ENCODE measurements at regions not wholly inside any gene's neighbourhood (a gene's known extent, or its start where the extent isn't known, plus 50 kb on each side); places are given as distances from the start of the nearest gene placed in this dataset.

GRCh38 chr20:57884956-57885355 lies 175.1 kb upstream of the PMEPA1 start:
- Histone ChIP-seq H3K9ac (replicated peaks; ENCODE audit: extremely low read depth, insufficient read depth, low read length) (no peak overlapping the region), H3K36me3 (ENCODE audit: control insufficient read depth in 2 of 2, extremely low read depth in 1 of 2, insufficient read depth in 2 of 2, low read length in 2 of 2) (no peaks in the 10 kb centered on the region), H3K9me1 (replicated peaks; ENCODE audit: control insufficient read depth, extremely low read depth, insufficient read depth, low read length) (no peaks in the 10 kb centered on the region), H3K9me3 (replicated peaks; ENCODE audit: control insufficient read depth, insufficient read depth, low read length) (no peaks in the 10 kb centered on the region), H4K20me1 (replicated peaks; ENCODE audit: control insufficient read depth, extremely low read depth, insufficient read depth, low read length) (no peaks in the 10 kb centered on the region), H3K79me2 (ENCODE audit: control insufficient read depth, insufficient read depth, low read length) (no peaks in the 10 kb centered on the region), H3K27me3 (ENCODE audit: control insufficient read depth in 2 of 2, insufficient read depth in 2 of 2, low read length in 2 of 2) (no peaks in the 10 kb centered on the region), H3K4me3 (replicated peaks in 1 of 3; ENCODE audit: insufficient read depth in 1 of 3, low read depth in 1 of 3, low read length in 3 of 3) (no peak overlapping the region), H2AFZ (ENCODE audit: low read depth, low read length) (no peak overlapping the region), H3K4me1 (ENCODE audit: control insufficient read depth, extremely low read depth, insufficient read depth, low read length) (no peaks in the 10 kb centered on the region), H3K27ac (ENCODE audit: insufficient read depth, low read depth, low read length) (no peak overlapping the region), H3K4me2 (ENCODE audit: insufficient read depth, low read length) (no peak overlapping the region)
- dilution Hi-C loops (cut with MboI; ENCODE audit: extremely low pct_ligation_motif_present, low sequenced_read_pairs) (no loop called here), intact Hi-C loops (cut with micrococcal nuclease) (no loop called here)
- FAIRE-seq (no peak), DNase-seq (ENCODE audit: low read depth, low spot score) (no peak)
- ChIA-PET CTCF (no interaction called here), POLR2A (no interaction called here)
- BruUV-seq (replicated peaks): no TSS peak
- no peak for TF ChIP-seq FOS (IDR thresholded peaks at IDR 0.05; ENCODE audit: borderline replicate concordance, insufficient read depth, low read length)
- no peak for TF ChIP-seq POLR2A (IDR thresholded peaks at IDR 0.05; ENCODE audit: low read depth, low read length)
- TF ChIP-seq MAX (IDR thresholded peaks at IDR 0.05; ENCODE audit: insufficient read depth, insufficient read length): no peak
- TF ChIP-seq CTCF (IDR thresholded peaks at IDR 0.05; ENCODE audit: extremely low read depth in 1 of 2, insufficient read depth in 1 of 2, low read depth in 1 of 2, low read length in 2 of 2): no peak
- TF ChIP-seq POLR2AphosphoS5 (IDR thresholded peaks at IDR 0.05; ENCODE audit: insufficient read depth, low read depth, low read length): no peak
- TF ChIP-seq MYC (IDR thresholded peaks at IDR 0.05; ENCODE audit: low read depth, low read length): no peak
- no peak for TF ChIP-seq GATA2 (IDR thresholded peaks at IDR 0.05; ENCODE audit: insufficient read depth, insufficient read length, low read depth, low read length)
- TF ChIP-seq EZH2 (IDR thresholded peaks at IDR 0.05; ENCODE audit: borderline replicate concordance, low read depth, low read length, severe bottlenecking): no peak
- no peak for TF ChIP-seq JUN (IDR thresholded peaks at IDR 0.05; ENCODE audit: borderline replicate concordance, insufficient read depth, insufficient read length, low read depth)
